ENCODE measurements at regions not wholly inside any gene's neighbourhood (a gene's known extent, or its start where the extent isn't known, plus 50 kb on each side); places are given as distances from the start of the nearest gene placed in this dataset.

- no peak for TF ChIP-seq CTCF (IDR thresholded peaks at IDR 0.05)
- TF ChIP-seq POLR2A (IDR thresholded peaks at IDR 0.05): no peak
These were observed 551.9 kb upstream of the GOLIM4 start for GRCh38 chr3:168647582-168647981.

Measured in adrenal gland (tissue), 5 donors.